ENCODE measurements at regions not wholly inside any gene's neighbourhood (a gene's known extent, or its start where the extent isn't known, plus 50 kb on each side); places are given as distances from the start of the nearest gene placed in this dataset.
"Not testable (repeated sequence)": the region's sequence is repeated elsewhere in the genome, so short reads cannot be mapped to it uniquely, and the experiment has no call there.

DNA sequence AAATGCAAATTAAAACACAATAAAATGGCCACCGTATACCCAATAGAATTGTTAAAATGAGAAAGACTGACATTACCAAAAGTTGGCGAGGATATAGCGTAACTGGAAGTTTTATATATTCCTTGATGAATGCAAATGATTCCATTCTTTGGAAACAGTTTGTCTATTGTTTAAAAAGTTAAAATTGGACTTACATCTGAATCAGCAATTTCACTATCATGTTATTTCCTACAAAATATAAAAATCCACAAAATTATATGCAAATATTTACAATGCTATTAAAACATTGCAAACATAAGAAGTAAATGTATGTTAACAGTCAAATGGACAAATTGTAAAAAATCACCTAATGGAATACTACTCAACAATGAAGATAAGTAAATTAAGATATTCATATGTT is 852.2 kb upstream of the NDST4 start:
- ChIA-PET POLR2A (no interaction called here), CTCF (no interaction called here)
- Histone ChIP-seq H2AFZ (ENCODE audit: low read depth) (no peak overlapping the region), H3K9me2 (no peaks in the 10 kb centered on the region), H3K4me2 (no peak overlapping the region), H3K27ac (ENCODE audit: low read depth in 2 of 2, low read length in 1 of 2) (no peak overlapping the region), H4K20me1 (ENCODE audit: insufficient read depth) (no peaks in the 10 kb centered on the region), H3K27me3 (ENCODE audit: insufficient read depth) (no peaks in the 10 kb centered on the region), H3K9me3 (no peaks in the 10 kb centered on the region), H3F3A (replicated peaks; ENCODE audit: insufficient read depth) (no peaks in the 10 kb centered on the region), H3K9ac (no peak overlapping the region), H3K4me1 (ENCODE audit: control insufficient read depth in 1 of 2, insufficient read depth in 2 of 2, low read depth in 1 of 2, low read length in 1 of 2) (no peaks in the 10 kb centered on the region), H3K4me3 (ENCODE audit: low read depth in 2 of 2, low read length in 1 of 2) (no peak overlapping the region), H3K79me2 (ENCODE audit: insufficient read depth) (no peaks in the 10 kb centered on the region), H3K36me3 (replicated peaks in 1 of 2; ENCODE audit: control insufficient read depth in 1 of 2, insufficient read depth in 2 of 2, low read length in 1 of 2) (no peaks in the 10 kb centered on the region)
- 71% methylated on average over 3 of the region's 3 CpGs for whole genome bisulfite sequencing (ENCODE audit: low lambda C conversion rate)
- DNase-seq = no peak
- TF ChIP-seq YY1 (IDR thresholded peaks at IDR 0.05; ENCODE audit: low read depth) (no peak), TAF1 (IDR thresholded peaks at IDR 0.05; ENCODE audit: borderline replicate concordance, low read depth, low read length) (no peak), GATA2 (CRISPR knock-in tag; IDR thresholded peaks at IDR 0.05) (no peak), SIN3A (IDR thresholded peaks at IDR 0.05; ENCODE audit: borderline replicate concordance, low read depth, low read length) (no peak), TEAD4 (IDR thresholded peaks at IDR 0.05; ENCODE audit: borderline replicate concordance, insufficient read depth) (no peak), FOSL2 (IDR thresholded peaks at IDR 0.05; ENCODE audit: borderline replicate concordance, low read depth) (no peak)
- TF ChIP-seq, protein P1, sequence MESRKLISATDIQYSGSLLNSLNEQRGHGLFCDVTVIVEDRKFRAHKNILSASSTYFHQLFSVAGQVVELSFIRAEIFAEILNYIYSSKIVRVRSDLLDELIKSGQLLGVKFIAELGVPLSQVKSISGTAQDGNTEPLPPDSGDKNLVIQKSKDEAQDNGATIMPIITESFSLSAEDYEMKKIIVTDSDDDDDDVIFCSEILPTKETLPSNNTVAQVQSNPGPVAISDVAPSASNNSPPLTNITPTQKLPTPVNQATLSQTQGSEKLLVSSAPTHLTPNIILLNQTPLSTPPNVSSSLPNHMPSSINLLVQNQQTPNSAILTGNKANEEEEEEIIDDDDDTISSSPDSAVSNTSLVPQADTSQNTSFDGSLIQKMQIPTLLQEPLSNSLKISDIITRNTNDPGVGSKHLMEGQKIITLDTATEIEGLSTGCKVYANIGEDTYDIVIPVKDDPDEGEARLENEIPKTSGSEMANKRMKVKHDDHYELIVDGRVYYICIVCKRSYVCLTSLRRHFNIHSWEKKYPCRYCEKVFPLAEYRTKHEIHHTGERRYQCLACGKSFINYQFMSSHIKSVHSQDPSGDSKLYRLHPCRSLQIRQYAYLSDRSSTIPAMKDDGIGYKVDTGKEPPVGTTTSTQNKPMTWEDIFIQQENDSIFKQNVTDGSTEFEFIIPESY (IDR thresholded peaks at IDR 0.05; ENCODE audit: borderline replicate concordance, low read depth) = no peak
- TF ChIP-seq, protein P2, sequence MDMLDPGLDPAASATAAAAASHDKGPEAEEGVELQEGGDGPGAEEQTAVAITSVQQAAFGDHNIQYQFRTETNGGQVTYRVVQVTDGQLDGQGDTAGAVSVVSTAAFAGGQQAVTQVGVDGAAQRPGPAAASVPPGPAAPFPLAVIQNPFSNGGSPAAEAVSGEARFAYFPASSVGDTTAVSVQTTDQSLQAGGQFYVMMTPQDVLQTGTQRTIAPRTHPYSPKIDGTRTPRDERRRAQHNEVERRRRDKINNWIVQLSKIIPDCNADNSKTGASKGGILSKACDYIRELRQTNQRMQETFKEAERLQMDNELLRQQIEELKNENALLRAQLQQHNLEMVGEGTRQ (IDR thresholded peaks at IDR 0.05; ENCODE audit: borderline replicate concordance, low read depth, low read length) = no peak
- TF ChIP-seq, protein P3, sequence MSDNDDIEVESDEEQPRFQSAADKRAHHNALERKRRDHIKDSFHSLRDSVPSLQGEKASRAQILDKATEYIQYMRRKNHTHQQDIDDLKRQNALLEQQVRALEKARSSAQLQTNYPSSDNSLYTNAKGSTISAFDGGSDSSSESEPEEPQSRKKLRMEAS (IDR thresholded peaks at IDR 0.05; ENCODE audit: low read depth) = no peak
- TF ChIP-seq, protein P4, sequence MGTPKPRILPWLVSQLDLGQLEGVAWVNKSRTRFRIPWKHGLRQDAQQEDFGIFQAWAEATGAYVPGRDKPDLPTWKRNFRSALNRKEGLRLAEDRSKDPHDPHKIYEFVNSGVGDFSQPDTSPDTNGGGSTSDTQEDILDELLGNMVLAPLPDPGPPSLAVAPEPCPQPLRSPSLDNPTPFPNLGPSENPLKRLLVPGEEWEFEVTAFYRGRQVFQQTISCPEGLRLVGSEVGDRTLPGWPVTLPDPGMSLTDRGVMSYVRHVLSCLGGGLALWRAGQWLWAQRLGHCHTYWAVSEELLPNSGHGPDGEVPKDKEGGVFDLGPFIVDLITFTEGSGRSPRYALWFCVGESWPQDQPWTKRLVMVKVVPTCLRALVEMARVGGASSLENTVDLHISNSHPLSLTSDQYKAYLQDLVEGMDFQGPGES (IDR thresholded peaks at IDR 0.05; ENCODE audit: low read depth, low read length) = no peak
- TF ChIP-seq, protein P5, sequence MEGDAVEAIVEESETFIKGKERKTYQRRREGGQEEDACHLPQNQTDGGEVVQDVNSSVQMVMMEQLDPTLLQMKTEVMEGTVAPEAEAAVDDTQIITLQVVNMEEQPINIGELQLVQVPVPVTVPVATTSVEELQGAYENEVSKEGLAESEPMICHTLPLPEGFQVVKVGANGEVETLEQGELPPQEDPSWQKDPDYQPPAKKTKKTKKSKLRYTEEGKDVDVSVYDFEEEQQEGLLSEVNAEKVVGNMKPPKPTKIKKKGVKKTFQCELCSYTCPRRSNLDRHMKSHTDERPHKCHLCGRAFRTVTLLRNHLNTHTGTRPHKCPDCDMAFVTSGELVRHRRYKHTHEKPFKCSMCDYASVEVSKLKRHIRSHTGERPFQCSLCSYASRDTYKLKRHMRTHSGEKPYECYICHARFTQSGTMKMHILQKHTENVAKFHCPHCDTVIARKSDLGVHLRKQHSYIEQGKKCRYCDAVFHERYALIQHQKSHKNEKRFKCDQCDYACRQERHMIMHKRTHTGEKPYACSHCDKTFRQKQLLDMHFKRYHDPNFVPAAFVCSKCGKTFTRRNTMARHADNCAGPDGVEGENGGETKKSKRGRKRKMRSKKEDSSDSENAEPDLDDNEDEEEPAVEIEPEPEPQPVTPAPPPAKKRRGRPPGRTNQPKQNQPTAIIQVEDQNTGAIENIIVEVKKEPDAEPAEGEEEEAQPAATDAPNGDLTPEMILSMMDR (IDR thresholded peaks at IDR 0.05) = no peak

DNA sequence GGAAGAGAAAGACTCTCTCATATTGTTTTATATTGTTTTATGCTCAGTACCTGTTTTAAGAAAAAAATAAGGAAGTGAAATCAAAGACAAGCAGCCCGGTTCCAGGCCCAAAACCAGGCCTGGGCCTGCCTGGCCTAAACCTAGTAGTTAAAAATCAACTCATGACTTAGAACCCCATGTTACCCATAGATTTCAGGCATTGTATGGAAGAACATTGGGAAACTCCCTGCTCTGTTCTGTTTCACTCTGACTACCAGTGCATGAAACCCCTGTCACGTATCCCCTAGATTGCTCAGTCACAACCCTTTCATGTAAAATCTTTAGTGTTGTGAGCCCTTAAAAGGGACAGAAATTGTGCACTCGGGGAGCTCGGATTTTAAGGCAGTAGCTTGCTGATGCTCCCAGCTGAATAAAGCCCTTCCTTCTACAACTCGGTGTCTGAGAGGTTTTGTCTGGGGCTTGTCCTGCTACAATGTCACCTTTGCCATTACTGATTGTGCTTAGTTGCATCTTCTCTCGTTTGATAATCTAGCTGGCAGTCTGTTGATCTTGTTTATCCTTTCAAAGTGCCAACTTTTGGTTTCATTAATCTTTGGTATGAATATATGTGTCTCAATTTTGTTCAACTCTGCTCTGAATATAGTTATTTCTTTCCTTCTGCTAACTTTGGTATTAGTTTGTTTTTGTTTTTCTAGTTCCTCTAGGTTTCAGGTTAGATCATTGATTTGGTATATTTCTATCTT is 842.8 kb upstream of the NDST4 start:
- POLR2A ChIA-PET; DNase-seq; H3K4me3 ChIP-seq (ENCODE audit: low read depth in 2 of 2, low read length in 1 of 2); H3K9me2 ChIP-seq; H3K4me1 ChIP-seq (ENCODE audit: control insufficient read depth in 1 of 2, insufficient read depth in 2 of 2, low read depth in 1 of 2, low read length in 1 of 2); H3K27me3 ChIP-seq (ENCODE audit: insufficient read depth); H4K20me1 ChIP-seq (ENCODE audit: insufficient read depth); H3K9ac ChIP-seq; H3K36me3 ChIP-seq (replicated peaks in 1 of 2; ENCODE audit: control insufficient read depth in 1 of 2, insufficient read depth in 2 of 2, low read length in 1 of 2); CTCF ChIA-PET; H3K27ac ChIP-seq (ENCODE audit: low read depth in 2 of 2, low read length in 1 of 2); H3F3A ChIP-seq (replicated peaks; ENCODE audit: insufficient read depth); H3K9me3 ChIP-seq; H3K4me2 ChIP-seq; H2AFZ ChIP-seq (ENCODE audit: low read depth); H3K79me2 ChIP-seq (ENCODE audit: insufficient read depth): not testable (repeated sequence)
- 22% methylated on average over 3 of the region's 6 CpGs for WGBS (ENCODE audit: low lambda C conversion rate)
